ENCODE measurements at regions not wholly inside any gene's neighbourhood (a gene's known extent, or its start where the extent isn't known, plus 50 kb on each side); places are given as distances from the start of the nearest gene placed in this dataset.
A peak's percentile ranks its signal among the peaks of the same experiment; 100 is the strongest.
"Not testable (repeated sequence)": the region's sequence is repeated elsewhere in the genome, so short reads cannot be mapped to it uniquely, and the experiment has no call there.

DNA sequence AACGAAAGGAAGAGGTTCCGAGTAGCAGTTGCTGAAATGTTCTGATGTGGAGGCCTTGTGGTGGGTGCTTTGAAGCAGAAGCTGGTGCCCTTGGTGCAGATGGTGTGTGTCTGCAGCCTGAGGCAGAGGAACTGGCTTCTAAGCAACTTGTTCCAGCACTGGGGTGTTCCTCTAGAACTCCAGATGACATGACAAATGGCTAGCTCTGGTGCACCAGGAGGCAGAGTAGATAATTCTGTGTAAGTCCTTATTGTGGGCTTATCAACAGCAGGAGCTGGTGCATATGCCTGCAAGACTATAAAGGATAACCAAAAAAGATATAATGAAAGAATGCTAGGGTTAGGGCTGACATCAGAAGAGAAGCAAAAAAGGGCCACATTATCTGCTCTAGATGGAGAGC, 76.5 kb downstream of the ARL5B start:
- DNase-seq: no peak

GRCh38 chr10:18737236-18737635, 78.0 kb downstream of the ARL5B start:
- no peak for DNase-seq

DNA sequence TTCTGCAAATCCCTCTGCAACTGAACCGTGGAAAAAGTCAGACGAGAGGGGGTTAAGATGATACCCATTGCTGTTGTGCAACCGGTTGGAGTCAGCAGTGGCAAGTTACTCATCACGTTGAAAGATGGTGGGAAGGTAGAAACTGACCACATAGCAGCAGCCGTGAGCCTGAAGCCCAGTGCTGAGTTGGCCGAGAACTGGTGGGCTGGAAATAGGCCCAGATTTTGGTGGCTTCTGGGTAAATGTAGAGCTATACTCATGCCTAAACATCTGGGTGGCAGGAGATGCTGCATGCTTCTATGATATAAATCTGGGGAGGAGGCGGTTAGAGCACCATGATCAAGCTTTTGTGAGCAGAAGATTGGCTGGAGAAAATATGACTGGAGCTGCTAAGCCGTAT, 78.6 kb downstream of the ARL5B start:
- DNase-seq: no peak

DNA sequence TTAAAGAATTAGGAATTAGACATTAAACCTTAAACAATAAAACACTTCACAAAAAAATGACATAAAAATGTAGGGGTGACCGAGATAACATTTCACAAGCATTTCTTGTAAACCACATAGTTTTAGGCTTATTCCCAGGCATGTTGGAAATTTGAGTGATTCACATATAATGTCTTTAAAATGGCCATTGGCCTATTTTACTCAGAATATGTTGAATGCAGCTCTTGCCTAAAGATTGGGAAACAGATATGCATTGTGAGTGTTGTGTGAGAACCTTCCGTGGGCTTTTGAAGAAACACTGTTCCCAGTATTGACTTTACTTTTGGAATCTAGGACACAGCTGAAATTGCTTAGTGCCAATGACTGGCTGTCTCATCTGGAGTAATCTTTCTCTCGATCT, 79.6 kb downstream of the ARL5B start:
- DNase-seq: no peak

GRCh38 chr10:18743926-18744325, 84.7 kb downstream of the ARL5B start:
- DNase-seq: no peak

GRCh38 chr10:18753312-18753895, 94.2 kb downstream of the ARL5B start:
- DNase-seq: peak; percentile 31

DNA sequence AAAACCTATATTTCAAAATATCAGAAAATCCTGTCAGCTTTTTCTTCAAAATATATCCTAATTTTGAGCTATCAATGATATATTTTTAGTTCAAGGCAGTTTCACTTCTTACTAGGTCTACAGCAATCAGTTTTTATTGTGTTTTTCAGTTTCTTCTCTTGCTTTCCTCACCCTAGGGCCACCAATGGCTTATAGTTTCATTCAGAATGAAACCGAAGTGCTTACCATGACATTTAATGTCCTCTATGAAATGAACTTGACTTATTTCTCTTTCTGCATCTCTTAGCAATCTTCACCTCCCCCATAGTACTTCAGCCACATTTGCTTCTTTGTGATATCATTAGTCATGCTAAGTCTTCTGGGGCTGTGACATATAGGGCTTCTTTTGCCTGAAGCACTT, 100.3 kb downstream of the ARL5B start:
- DNase-seq: no peak

DNA sequence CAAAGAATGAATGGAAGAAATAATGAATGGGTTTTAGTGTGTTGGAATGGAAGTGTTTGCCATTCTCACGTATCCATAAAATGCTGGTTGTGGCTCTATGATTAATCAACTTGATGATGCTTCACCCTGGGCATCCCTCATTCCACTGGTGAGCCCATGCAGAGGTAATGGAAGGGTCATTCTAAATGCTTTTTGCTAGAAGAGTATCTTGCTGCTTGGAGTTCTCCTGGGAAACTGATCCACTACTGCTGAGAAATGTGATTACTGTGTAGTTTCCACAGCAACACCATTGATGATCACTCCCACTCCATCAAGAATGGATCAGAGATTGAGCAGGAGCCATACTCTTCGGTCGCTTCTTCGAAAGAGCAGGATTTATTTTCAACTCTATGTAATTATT, 101.6 kb downstream of the ARL5B start:
- DNase-seq: no peak

DNA sequence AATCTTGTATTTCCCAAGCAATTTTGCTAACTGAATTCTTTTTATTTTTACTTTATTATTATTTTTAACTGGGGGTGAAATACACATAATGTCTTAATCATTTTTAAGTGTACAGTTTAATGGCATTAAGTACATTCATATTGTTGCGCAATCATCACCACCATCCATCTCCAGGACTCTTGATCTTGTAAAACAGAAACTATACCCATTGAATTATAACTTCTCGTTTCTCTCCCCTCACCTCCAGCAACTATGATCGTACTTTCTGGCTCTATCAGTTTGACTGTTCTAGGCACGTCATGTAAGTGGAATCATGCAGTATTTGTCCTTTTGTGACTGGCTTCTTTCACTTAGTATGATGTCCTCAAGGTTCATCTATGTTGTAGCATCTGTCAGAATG, 108.8 kb downstream of the ARL5B start:
- no peak for DNase-seq

GRCh38 chr10:18773180-18773579, 113.9 kb downstream of the ARL5B start:
- no peak for DNase-seq

DNA sequence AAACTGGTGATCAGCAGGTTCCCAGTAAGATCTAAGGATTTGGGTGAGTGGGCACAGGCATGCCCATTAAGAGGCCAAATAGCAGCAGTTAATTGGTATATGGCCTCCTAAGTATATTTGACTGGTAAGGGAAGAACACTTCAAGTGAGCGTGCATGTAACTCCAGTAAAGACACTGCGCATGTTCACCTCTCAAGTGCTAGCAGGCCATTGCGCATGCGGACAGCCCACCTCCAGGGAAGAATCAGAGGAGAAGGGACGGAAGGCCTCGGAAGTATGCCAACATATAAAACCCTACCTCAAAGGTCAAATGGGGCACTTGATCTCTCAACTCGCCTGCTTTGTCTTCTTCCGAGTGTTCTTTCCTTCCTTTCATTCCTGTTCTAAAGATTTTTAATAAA, 118.0 kb downstream of the ARL5B start:
- no peak for DNase-seq

GRCh38 chr10:18786478-18786877, 127.2 kb downstream of the ARL5B start:
- DNase-seq: no peak

DNA sequence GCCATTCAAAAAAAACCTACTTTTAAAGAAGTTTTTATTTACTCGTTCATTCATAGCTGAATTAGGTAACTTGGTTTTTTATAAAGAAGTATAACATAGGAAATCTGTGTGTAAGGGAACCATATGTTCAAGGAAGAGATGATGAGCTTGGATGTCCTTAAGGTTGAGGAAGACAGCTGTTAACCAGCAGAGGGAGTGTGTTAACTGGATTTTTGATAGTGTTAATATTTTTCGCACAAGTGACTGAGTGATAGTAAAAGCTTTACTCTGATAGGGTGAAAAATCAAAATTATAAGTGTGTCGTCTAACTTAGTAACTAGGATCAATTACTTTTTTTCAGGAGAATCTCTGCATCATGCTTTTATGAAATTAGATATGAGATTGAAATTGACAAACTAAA, 134.7 kb downstream of the ARL5B start:
- DNase-seq: peak; percentile 29

- no peak for DNase-seq
Observed at GRCh38 chr10:18795549-18795948, 136.3 kb downstream of the ARL5B start.

- no peak for DNase-seq
Observed at GRCh38 chr10:18797286-18797685, 138.1 kb downstream of the ARL5B start.

DNA sequence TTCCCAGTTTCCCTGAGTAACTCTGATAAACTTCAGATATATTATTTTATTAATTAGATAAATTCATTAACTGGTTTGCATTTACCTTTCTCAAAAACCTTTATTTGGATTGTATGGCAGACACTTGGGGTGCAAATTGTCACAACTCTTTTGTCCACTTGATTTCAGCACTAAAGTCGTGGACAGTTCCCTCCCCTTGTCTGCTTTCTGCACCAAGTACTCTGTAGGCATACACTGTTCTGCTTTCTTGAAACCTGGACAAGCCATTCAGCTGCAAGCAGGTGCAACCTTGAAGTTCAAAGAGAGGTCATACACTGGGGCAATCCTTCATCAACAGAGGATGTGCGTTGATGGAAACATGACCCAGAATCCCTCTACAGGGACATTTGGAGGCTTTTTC, 162.9 kb downstream of the ARL5B start:
- DNase-seq: no peak

DNA sequence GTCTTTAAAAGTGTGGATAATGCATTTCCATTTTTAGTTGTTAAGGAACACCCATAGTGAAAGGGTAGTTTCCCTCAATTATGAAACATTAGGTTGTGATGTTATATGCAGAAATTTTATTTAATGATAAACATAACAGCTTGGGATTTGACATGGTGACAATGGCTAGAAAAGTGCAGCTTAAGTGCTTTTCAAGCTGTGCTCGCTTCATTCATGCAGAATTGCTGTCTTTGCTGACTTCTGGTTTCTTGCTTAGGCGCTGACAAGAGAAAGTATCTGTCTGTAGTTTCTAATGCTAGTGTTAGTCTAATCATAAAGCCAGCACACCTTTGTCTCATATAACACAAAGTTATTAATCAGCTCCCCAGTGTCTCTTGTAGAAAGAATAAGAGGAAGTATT, 170.0 kb downstream of the ARL5B start:
- no peak for DNase-seq

DNA sequence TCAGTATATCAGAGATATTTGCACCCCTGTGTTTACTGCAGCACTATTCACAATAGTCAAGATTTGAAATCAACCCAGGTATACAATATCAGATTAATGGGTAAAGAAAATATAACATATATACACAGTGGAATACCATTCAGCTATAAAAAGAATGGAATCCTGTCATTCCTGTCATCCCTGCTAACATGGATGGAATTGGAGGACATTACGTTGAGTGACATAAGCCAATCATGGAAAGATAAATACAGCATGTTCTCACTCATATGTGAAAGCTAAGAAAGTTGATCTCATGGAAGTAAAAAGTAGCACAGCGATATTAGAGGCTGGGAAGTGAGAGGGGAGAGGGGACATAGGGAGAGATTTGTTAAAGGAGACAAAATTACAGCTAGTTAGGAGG, 171.0 kb downstream of the ARL5B start:
- no peak for DNase-seq

DNA sequence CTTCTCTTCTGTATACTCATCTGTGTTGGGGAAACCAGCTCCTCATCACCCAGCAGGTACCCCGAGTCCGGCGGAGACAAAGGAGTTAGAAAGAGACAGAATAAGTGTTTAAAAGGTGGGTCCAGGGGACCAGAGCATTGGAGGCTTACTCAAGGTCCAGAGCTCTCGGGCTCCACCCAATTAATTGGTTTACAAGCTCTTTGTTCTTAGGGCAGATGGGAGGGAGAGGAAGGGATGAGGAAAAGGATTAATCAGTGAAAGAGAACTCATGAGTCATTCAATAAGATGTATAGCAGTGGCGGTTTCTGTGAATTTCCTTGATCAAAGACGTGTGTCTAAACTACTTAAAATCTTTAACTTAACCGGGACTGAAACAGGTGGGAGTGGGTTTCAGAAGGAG, 192.0 kb upstream of the MALRD1 start:
- not testable (repeated sequence) for DNase-seq

DNA sequence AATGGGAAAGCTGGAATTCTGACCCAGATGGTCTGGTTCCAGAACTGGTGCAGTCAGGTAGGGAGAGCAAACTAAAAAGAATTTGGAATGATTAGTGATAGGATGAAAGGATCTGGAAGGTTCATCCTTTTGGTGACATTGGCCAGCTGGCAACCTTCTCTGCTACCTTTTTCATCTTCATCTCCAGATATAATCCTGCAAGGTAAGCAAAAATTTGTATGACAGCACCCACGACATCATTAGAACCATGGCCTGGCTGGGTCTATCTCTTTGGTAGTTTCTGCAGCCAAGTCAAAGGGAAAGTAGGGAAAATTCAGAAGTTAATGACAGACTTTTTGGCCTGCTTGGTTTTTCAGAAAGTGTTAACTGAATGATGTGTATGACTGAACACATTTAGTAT, 188.9 kb upstream of the MALRD1 start:
- no peak for DNase-seq

DNA sequence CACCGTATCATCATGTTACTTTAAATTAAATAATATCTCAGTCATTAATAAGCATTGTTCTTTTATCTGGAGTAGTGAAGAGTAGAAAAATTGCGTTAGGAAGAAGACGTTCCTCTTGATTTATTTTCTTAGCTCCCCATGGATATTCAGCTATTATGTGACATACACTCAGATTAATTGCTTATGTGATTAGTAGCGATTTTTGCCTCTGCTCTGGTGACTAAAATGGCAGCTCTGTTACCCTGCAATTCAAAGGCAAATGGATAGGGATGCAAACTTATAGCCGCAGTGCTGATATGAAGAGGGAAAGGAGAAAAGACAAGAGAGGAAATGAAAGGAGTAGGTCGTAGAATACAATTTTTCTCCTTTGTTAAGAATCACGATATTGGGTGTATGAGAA, 188.4 kb upstream of the MALRD1 start:
- DNase-seq: no peak

DNA sequence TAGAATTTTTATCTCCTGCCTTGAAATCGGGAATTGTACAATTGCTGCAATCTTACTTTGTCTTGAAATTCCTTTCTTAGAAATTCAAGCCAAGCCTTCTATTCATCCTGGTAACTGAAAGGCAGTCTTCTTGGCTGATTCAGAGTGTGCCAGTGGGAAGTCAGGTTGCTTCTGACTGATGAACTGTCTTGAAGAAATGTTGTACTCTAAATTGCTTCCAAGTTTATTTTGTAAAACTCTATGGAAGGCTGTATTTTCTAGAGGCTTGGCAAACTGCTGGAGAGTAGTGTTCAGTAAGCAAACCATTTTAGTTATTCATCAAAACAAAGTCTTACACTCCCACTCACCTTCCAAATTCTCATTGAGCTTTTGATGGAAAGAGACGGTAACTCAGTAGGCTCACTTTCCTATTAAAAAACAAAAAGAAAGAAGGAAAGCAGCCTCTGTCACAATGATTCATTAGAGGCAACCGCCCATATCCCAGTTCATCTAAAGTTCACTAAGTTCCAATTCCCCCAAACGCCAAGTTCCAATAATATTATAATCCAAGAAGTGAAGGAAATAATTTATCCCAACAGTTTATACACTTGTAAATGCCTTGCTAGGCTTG, 187.9 kb upstream of the MALRD1 start:
- DNase-seq: no peak

DNA sequence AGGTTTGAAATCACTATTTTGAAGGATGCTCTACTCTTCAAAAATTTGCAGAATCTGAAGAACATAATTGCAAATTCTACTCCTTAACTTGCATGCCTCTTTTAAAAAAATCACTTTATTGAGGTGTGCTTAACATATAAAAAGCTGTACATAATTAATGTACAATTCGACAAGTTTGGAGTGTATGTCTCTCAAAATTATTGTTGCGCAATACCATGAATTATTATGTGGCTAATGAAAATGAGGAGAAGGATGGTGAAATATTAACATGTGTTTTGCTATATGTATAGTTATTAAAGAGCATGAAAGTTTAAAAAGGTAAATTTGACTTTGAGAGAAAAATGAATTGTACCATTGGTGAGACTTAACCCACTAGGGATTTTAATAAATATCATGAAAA, 187.2 kb upstream of the MALRD1 start:
- no peak for DNase-seq

- DNase-seq: no peak
Observed at GRCh38 chr10:18866852-18867251, 181.7 kb upstream of the MALRD1 start.

- DNase-seq: no peak
Observed at GRCh38 chr10:18868919-18869318, 179.7 kb upstream of the MALRD1 start.

All from NCI-H526 treated with DMSO at 0.1 percent for 48 hours (cell line).